ENCODE measurements at regions not wholly inside any gene's neighbourhood (a gene's known extent, or its start where the extent isn't known, plus 50 kb on each side); places are given as distances from the start of the nearest gene placed in this dataset.
"Not testable (repeated sequence)": the region's sequence is repeated elsewhere in the genome, so short reads cannot be mapped to it uniquely, and the experiment has no call there.

DNA sequence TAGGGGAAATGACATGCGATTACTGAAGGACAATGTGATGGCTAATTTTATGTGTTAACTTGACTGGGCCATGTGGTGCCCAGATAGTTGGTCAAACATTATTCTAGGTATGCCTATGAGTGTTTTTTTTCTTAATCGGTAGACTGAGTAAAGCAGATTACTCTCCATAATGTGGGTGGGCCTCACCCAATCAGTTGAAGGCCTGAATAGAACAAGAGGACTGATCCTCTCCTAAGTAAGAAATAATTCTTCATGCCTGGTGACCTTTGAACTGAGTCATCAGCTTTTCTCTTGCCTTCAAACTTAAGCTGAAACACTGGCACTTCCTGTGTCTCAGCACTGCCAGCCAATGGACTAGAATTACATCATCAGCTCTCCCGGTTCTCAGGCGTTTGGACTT is 164.0 kb upstream of the FGF13 start:
- Histone ChIP-seq H3K27ac (replicated peaks) (no peak overlapping the region), H3K4me3 (replicated peaks; ENCODE audit: insufficient read depth, low read length) (no peak overlapping the region), H3K27me3 (ENCODE audit: insufficient read depth, poor library complexity, severe bottlenecking) (no peaks in the 10 kb centered on the region)
- TF ChIP-seq, protein P1, sequence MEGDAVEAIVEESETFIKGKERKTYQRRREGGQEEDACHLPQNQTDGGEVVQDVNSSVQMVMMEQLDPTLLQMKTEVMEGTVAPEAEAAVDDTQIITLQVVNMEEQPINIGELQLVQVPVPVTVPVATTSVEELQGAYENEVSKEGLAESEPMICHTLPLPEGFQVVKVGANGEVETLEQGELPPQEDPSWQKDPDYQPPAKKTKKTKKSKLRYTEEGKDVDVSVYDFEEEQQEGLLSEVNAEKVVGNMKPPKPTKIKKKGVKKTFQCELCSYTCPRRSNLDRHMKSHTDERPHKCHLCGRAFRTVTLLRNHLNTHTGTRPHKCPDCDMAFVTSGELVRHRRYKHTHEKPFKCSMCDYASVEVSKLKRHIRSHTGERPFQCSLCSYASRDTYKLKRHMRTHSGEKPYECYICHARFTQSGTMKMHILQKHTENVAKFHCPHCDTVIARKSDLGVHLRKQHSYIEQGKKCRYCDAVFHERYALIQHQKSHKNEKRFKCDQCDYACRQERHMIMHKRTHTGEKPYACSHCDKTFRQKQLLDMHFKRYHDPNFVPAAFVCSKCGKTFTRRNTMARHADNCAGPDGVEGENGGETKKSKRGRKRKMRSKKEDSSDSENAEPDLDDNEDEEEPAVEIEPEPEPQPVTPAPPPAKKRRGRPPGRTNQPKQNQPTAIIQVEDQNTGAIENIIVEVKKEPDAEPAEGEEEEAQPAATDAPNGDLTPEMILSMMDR (IDR thresholded peaks at IDR 0.05; ENCODE audit: insufficient read depth, low read length): no peak
- TF ChIP-seq POLR2AphosphoS5 (IDR thresholded peaks at IDR 0.05; ENCODE audit: low read depth) (no peak), SPI1 (IDR thresholded peaks at IDR 0.05; ENCODE audit: borderline replicate concordance, low read depth) (no peak)
- no peak for DNase-seq (ENCODE audit: low read depth in 1 of 2, low spot score in 1 of 2)

DNA sequence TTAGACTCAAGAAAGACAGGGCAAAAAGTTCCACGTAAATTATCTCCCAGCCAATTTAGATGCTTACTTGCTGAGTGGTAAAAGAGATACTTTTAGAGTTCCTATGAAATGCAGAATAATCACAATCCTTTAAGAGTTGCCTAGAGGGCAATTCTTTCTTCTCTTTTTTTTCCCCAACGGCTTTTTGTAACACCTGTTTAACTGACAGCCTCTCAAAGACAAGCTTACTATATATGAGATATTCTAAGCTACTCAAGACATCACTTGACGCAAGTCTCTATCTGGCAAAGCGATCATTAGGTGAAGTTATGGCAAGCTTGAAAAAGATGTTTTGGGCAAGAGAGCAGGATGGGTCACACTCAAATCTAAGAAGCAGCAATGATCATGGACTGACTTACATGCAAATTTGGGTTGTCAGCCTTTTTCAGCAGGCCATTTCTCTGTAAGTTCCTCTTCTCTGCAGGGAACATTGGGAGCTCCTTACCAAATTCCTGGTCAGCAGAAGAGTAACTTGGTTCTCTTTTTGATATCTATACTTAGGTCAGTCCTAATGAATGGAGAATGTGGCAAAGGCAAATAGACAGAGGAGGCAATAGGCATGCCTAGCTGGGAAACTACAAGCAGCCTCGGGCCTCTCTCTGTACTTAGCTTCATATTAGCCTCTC is 162.9 kb upstream of the FGF13 start:
- no peak for DNase-seq (ENCODE audit: low read depth in 1 of 2, low spot score in 1 of 2)
- Histone ChIP-seq H3K27me3 (ENCODE audit: insufficient read depth, poor library complexity, severe bottlenecking) (no peaks in the 10 kb centered on the region), H3K4me3 (replicated peaks; ENCODE audit: insufficient read depth, low read length) (no peak overlapping the region), H3K27ac (replicated peaks) (no peak overlapping the region)
- TF ChIP-seq POLR2AphosphoS5 (IDR thresholded peaks at IDR 0.05; ENCODE audit: low read depth): no peak
- TF ChIP-seq, protein P1 (IDR thresholded peaks at IDR 0.05; ENCODE audit: insufficient read depth, low read length): no peak
- TF ChIP-seq SPI1 (IDR thresholded peaks at IDR 0.05; ENCODE audit: borderline replicate concordance, low read depth): no peak
- TF ChIP-seq, protein P2, sequence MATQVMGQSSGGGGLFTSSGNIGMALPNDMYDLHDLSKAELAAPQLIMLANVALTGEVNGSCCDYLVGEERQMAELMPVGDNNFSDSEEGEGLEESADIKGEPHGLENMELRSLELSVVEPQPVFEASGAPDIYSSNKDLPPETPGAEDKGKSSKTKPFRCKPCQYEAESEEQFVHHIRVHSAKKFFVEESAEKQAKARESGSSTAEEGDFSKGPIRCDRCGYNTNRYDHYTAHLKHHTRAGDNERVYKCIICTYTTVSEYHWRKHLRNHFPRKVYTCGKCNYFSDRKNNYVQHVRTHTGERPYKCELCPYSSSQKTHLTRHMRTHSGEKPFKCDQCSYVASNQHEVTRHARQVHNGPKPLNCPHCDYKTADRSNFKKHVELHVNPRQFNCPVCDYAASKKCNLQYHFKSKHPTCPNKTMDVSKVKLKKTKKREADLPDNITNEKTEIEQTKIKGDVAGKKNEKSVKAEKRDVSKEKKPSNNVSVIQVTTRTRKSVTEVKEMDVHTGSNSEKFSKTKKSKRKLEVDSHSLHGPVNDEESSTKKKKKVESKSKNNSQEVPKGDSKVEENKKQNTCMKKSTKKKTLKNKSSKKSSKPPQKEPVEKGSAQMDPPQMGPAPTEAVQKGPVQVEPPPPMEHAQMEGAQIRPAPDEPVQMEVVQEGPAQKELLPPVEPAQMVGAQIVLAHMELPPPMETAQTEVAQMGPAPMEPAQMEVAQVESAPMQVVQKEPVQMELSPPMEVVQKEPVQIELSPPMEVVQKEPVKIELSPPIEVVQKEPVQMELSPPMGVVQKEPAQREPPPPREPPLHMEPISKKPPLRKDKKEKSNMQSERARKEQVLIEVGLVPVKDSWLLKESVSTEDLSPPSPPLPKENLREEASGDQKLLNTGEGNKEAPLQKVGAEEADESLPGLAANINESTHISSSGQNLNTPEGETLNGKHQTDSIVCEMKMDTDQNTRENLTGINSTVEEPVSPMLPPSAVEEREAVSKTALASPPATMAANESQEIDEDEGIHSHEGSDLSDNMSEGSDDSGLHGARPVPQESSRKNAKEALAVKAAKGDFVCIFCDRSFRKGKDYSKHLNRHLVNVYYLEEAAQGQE (IDR thresholded peaks at IDR 0.05; ENCODE audit: insufficient replicate concordance, low read depth): no peak
- no peak for TF ChIP-seq GABPA (IDR thresholded peaks at IDR 0.05; ENCODE audit: low read depth)

DNA sequence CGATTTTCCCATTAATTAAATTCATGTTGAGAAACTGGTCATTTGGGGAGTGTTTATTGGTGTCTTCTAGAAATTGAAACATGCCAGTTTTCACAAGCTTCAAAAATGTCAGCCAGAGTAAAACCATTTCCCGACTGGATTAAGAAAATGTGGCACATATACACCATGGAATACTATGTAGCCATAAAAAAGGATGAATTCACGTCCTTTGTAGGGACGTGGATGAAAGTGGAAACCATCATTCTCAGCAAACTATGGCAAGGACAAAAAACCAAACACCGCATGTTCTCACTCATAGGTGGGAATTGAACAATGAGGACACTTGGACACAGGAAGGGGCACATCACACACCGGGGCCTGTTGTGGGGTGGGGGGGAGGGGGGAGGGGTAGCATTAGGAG is 162.1 kb upstream of the FGF13 start:
- not testable (repeated sequence) for DNase-seq (ENCODE audit: low read depth in 1 of 2, low spot score in 1 of 2); H3K27me3 ChIP-seq (ENCODE audit: insufficient read depth, poor library complexity, severe bottlenecking); H3K27ac ChIP-seq (replicated peaks); H3K4me3 ChIP-seq (replicated peaks; ENCODE audit: insufficient read depth, low read length)

DNA sequence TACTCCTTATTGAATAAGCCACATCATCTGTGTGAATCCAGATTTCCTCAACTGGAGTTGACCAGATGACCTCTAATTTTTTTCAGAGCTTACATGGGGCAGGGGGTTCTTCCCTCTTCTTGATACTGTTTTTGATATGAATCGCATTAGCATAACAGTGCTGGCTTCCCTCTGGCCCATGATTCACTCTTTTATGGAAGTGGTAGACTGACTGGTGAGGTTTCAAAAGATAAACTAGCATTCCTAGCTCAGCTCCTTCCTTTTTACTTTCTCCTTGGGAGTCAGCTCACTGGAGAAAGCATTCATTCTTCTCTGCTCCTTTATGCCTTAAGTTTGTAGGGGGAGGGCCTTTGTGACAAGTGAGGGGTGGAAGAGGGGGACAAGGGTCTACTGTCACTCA is 161.0 kb upstream of the FGF13 start:
- DNase-seq (ENCODE audit: low read depth in 1 of 2, low spot score in 1 of 2): no peak
- Histone ChIP-seq H3K27ac (replicated peaks) (no peak overlapping the region), H3K4me3 (replicated peaks; ENCODE audit: insufficient read depth, low read length) (no peak overlapping the region), H3K27me3 (ENCODE audit: insufficient read depth, poor library complexity, severe bottlenecking) (no peaks in the 10 kb centered on the region)
- TF ChIP-seq SPI1 (IDR thresholded peaks at IDR 0.05; ENCODE audit: borderline replicate concordance, low read depth) (no peak), GABPA (IDR thresholded peaks at IDR 0.05; ENCODE audit: low read depth) (no peak)
- TF ChIP-seq, protein P1 (IDR thresholded peaks at IDR 0.05; ENCODE audit: insufficient read depth, low read length): no peak

DNA sequence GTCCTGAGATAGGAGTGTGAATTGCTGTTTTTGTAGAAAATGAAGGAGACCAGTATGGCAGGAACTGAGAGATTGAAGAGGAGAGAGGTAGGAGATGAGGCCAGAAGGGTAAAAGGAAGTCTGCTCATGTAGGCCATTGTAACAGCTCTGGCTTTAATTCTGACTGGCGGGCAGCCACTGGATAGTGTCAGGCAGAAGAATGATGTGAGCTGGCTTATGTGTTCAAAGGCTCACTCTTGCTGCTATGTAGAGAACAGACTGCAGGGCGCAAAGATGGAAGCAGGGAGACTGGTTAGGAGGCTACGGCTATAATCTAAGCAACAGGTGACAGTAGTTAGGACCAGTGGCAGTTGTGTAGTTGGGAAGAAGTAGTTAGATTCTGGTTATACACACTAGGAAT is 160.2 kb upstream of the FGF13 start:
- Histone ChIP-seq H3K27ac (replicated peaks) (no peak overlapping the region), H3K27me3 (ENCODE audit: insufficient read depth, poor library complexity, severe bottlenecking) (no peaks in the 10 kb centered on the region), H3K4me3 (replicated peaks; ENCODE audit: insufficient read depth, low read length) (no peak overlapping the region)
- no peak for DNase-seq (ENCODE audit: low read depth in 1 of 2, low spot score in 1 of 2)
- no peak for TF ChIP-seq POLR2AphosphoS5 (IDR thresholded peaks at IDR 0.05; ENCODE audit: low read depth)
- no peak for TF ChIP-seq GABPA (IDR thresholded peaks at IDR 0.05; ENCODE audit: low read depth)
- TF ChIP-seq SPI1 (IDR thresholded peaks at IDR 0.05; ENCODE audit: borderline replicate concordance, low read depth): no peak
- TF ChIP-seq, protein P1 (IDR thresholded peaks at IDR 0.05; ENCODE audit: insufficient read depth, low read length): no peak
- TF ChIP-seq, protein P2 (IDR thresholded peaks at IDR 0.05; ENCODE audit: insufficient replicate concordance, low read depth): no peak

All from HL-60 (cell line).